ENCODE measurements at regions not wholly inside any gene's neighbourhood (a gene's known extent, or its start where the extent isn't known, plus 50 kb on each side); places are given as distances from the start of the nearest gene placed in this dataset.

DNA sequence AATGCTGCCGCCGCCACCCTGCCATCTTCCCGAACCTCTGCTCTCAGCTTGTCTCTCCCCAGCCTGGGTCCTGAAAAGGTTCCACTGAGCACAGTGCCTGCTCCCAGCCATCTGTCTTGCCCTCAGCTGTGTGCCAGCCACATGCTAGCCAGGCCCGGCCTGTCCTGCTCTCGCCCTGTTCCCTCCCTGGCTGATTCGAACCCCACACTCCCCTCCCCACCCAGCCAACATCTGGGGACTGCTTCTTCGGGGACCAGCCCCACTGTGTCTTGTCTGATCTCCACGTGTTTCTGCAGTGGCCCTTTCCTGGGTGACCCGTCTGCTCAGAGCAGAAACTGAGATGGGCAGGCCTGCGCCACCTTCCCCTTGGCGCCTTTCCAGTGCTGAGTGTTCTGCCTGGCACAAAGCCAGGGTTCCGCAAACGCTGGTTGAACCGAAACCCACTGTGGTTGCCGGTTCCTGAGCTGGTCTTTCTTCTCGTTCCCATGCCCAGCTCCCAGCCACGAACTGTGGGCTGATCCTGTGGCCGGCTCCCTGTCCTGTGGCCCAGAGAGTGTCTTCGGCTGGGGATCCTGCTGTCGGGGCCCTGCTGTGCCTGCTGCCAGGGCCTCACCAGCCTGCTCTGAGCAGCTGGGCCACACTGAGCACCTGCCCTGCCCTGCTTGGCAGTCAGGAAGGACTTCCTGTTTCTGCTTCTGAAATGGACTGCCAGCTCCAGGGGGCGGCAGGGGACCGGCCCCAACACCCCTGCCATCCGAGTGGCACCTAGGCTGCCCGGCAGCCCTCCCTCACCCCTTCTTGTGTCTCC is 62.7 kb upstream of the KLF13 start:
- peak; percentile 98 for DNase-seq (ENCODE audit: low spot score)

DNA sequence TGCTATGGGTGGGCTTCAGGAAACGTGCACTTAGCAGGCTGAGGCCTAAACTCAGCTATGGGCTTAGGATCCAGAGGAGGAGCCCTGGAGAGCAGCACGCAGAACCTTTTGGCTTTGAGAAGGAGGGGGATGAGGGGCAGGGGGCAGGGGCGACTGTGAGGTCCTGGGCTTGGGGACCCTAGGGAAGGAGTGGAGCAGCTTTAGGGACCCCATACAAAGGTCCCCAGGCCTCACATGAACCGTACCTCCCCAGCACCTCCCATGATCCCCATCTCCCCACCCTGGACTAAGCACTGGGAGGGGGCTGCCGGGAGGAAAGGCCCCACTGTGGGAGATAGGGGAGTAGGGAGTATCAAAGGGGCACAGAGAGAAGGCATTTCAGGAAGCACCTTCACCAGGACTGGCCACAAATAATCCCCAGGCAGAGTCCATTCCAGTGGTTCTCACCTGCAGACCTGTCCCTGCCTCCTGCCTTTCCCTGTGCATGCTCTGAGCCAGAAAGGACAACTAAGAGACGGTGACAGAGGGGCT is 62.0 kb upstream of the KLF13 start:
- no peak for DNase-seq (ENCODE audit: low spot score)

DNA sequence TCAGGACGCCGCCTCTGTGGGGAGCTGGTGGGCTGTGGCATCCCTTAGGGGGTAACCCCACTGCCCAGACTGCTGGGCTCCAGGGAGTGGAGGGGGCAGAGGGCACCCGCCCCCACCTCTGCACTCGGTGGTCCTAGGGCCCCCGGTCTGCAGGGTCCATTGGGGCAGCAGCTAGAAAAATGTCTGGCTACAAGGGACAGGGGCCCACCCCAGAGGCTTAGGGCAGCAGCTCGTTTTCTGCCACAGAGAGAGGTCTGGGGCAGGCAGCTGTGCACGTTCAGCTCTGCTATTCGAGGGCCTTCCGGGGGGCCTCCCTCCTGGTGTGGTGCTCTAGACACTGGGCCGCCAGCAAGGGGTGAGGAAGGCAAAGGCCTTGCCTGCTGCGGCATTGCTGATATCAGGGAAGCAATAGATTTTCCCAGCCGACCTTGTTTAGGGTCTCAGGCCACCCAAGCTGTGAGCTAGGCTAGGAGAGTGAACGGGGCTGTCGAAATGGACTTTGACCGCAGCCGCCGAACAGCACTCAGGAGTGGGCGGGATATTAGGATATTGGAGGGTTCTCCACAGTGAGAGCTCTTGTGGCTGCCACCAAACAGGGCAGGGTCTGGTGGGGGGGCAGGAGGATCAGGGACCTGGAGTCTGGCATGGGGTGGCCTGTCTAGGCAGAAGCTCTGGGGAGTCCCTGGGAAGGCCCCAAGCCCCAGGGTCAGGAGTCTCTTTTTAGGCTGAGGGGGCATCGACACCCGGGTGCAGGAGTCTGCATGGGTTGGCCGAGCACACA is 61.4 kb upstream of the KLF13 start:
- peak; percentile 44 for DNase-seq (ENCODE audit: low spot score)

GRCh38 chr15:31265871-31266711 is 60.5 kb upstream of the KLF13 start:
- peak; percentile 97 for DNase-seq (ENCODE audit: low spot score)

- DNase-seq (ENCODE audit: low spot score) = no peak
Observed at GRCh38 chr15:31266712-31267111, 59.9 kb upstream of the KLF13 start.

- no peak for DNase-seq (ENCODE audit: low spot score)
Observed at GRCh38 chr15:31267161-31268107, 59.2 kb upstream of the KLF13 start.

GRCh38 chr15:31268108-31268501 is 58.5 kb upstream of the KLF13 start:
- DNase-seq (ENCODE audit: low spot score) = peak; percentile 39

GRCh38 chr15:31268911-31269784 is 57.5 kb upstream of the KLF13 start:
- no peak for DNase-seq (ENCODE audit: low spot score)

DNA sequence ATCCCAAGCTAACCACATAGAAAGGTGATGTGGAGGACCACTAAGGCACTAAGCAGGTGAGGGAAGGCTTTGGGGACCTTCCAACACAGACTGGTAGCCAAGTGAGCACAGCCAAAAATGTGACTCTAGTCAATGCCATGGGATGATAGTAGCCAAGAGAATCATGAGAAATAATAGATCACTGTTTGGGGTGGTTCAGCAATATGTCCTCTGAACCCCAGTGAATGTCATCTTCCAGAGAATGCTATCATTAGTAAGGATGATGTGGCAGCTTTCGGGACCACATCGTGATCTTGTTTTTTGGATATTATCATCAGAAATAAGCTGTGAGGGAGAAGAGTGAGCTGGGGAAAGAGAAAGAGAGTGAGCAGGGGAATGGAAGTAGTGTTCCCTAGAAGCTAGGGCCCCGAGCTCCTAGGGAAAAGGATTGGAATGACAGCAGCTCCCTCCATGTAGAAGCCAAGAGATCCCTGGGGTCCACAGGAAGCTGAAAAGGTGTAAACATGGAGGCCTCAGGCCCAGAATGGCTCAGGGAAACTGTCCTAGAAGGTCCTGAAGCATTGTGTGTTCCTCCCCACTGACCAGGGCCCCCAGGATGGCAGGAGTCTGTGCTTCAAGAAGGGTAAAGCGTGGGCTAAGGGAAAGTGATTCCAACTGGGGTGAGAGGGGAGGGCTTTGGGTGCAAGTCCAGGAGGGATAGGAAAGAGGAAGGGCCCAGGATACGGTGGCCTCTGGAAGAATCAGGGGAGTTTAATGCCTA is 56.6 kb upstream of the KLF13 start:
- DNase-seq (ENCODE audit: low spot score) = peak; percentile 57

- DNase-seq (ENCODE audit: low spot score) = peak; percentile 57
Observed at GRCh38 chr15:31270767-31271166, 55.9 kb upstream of the KLF13 start.

DNA sequence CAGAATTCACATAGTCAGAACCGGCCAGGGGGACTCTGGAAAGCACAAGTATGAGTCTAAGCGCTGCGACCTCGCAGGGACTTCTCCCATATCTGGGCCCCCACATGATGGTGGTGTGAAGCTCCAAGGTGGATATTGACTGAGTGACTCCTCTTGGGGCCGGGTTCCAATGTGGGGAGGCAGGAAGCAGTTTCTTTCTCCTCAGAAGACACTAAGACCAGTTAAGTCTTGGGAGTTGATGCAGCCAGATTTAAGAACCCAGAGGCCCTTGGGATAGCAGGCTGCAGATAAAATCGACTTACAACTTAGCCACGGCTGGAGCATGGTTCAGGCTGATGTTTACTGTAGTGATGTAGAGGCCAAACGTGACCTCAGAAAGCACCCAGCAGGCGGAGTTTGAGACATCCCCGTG is 55.4 kb upstream of the KLF13 start:
- no peak for DNase-seq (ENCODE audit: low spot score)

DNA sequence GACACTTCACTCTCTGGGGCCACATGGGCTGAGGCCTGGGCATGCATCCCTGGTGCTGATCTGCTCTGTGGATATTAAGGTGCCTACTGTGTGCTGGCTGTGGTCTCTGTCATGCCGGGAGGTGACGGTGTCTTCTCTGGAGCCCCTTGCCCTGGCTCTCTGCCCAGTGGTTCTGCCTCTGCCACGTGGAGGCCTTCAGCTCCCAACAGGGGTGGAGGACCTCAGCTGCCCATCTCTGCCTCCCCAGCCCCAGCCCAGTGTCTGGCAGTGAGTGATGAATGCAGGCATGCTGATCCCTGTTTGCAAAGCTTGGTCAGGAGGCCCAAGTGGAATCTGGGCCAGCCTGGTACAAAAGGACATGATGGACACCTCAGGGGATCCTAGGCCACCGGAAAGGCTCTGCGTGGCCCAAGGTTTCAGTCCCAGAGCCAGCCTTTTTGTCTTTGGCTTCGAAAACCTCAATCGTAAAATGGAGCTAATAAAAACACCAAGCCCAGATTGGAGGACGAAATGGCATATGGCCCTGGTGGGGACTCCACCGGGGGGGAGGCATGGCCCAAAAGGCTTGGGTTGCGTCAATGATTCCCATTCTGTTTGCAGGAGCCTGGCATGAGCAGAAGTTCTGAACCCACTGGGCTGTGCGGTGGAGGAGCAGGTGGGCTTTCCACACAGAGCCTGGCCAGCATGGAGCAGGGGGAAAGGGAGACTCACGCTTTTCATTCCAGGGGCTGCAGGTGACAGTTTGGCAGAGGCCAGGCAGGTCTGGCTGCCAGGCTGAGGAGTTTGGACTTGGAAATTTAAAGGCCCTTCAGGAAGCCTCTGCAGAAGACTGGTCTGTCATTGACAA is 54.7 kb upstream of the KLF13 start:
- DNase-seq (ENCODE audit: low spot score) = no peak

DNA sequence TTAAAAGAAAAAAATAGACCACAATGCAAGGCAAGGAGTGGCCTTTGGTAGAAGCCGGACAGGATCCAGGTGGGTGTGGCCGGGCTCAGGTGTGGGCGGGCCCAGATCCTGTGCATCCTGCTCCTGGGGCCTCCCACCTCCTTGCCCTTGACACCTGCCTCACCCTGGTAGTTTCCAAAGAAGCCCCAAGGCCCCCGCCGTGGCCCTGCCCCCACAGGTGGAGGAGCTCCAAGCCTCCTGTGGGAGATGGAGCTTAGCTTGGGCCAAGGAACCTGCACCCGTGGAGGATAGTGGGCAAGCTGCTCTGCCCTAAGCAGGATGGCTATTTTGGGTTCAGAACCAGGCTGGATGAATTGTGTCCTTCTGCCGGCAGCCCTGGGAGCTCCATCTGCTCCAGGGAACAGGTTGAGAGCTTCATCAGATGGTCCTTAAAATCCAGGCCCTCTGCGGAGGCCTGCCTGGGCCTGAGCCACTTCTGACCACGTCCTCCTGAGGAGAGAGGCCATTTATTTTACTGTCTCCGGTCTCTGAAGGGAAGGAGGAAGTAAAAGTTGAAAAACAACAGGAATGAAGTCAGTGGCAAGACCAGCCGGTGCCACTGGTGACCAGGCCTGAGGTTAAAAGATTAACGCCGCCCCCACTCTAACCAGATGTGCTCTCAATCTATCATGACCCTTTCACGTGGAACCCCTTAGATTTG is 53.9 kb upstream of the KLF13 start:
- no peak for DNase-seq (ENCODE audit: low spot score)

GRCh38 chr15:31273258-31273941 is 53.2 kb upstream of the KLF13 start:
- DNase-seq (ENCODE audit: low spot score) = no peak

DNA sequence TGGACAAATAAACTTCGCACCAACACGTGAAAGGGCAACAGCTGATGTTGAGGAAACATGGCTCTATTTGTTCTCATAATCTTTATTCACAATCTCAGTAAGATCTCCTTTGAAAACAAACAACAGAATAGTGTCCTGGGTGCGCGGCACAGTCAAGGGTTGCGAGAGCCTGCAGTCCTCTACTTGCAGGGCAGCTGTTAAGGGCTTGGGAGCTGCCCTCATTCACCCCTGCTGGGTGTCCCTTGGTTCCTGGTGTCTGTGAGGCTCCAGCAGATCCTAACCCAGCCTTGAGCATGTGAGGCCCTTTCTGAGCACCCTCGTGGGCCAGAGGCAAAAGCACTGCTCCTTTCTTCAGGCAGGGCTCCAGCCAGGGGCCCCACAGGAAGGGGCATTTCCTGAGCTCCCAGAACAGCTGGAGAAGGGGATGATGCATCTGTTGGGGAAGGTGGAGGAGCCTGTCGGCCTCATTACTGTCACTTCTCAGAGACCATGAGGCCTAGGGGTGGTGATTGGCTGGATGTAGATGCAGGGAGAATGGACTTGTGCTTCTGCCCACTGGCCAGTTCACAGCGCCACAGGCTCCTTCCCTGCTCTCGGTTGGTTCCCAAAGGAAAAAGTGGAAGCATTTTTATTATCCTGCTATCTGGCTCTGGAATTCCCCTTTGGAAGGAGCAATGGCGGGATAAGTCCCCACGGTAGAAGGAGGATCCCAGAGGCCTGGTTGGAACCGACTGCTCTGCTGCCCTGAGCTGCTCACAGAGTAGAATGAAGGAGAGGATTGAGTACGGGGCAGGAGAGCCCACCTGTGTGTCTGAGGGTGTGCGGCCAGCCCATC is 51.9 kb upstream of the KLF13 start:
- DNase-seq (ENCODE audit: low spot score) = no peak

Measured in hematopoietic multipotent progenitor cell treated with erythropoietin and hydrocortisone succinate and interleukin-3 and kit ligand, for 15 days (in vitro differentiated cells).